ENCODE measurements at regions not wholly inside any gene's neighbourhood (a gene's known extent, or its start where the extent isn't known, plus 50 kb on each side); places are given as distances from the start of the nearest gene placed in this dataset.

- ATAC-seq (no peak), DNase-seq (no peak)
- intact Hi-C loops (cut with DNase I): no loop called here
- WGBS (ENCODE audit: insufficient coverage, low coverage, low lambda C conversion rate, missing lambda C conversion rate): 45% methylated on average over 3 of the region's 3 CpGs
- Histone ChIP-seq H3K36me3 (no peaks in the 10 kb centered on the region), H3K4me3 (no peak overlapping the region), H3K9me3 (no peaks in the 10 kb centered on the region), H3K27ac (no peak overlapping the region), H3K4me1 (no peaks in the 10 kb centered on the region), H3K27me3 (no peaks in the 10 kb centered on the region)
- TF ChIP-seq POLR2A (IDR thresholded peaks at IDR 0.05): no peak
- no peak for TF ChIP-seq CTCF (IDR thresholded peaks at IDR 0.05)
Measured at GRCh38 chr5:53219610-53220009, 110.1 kb upstream of the MOCS2 start.

- Histone ChIP-seq H3K27ac (no peak overlapping the region), H3K4me3 (no peak overlapping the region), H3K27me3 (no peaks in the 10 kb centered on the region), H3K36me3 (no peaks in the 10 kb centered on the region), H3K4me1 (no peaks in the 10 kb centered on the region), H3K9me3 (no peaks in the 10 kb centered on the region)
- intact Hi-C loops (cut with DNase I): no loop called here
- TF ChIP-seq POLR2A (IDR thresholded peaks at IDR 0.05) (no peak), CTCF (IDR thresholded peaks at IDR 0.05) (no peak)
- WGBS (ENCODE audit: insufficient coverage, low coverage, low lambda C conversion rate, missing lambda C conversion rate): 40% methylated on average over 2 of the region's 2 CpGs
- DNase-seq: no peak
- ATAC-seq: no peak
Measured at GRCh38 chr5:53233645-53234405, 124.3 kb upstream of the MOCS2 start.

GRCh38 chr5:53236683-53237082 is 127.1 kb upstream of the MOCS2 start:
- H3K27ac ChIP-seq: no peak overlapping the region
- no peak overlapping the region for H3K4me3 ChIP-seq
- DNase-seq (no peak), ATAC-seq (peak in 3 of 4 donors; percentile 34 to 83 (median 59))
- TF ChIP-seq CTCF (IDR thresholded peaks at IDR 0.05) (no peak), POLR2A (IDR thresholded peaks at IDR 0.05) (no peak)
- intact Hi-C loops (cut with DNase I): no loop called here
- no peaks in the 10 kb centered on the region for H3K9me3 ChIP-seq
- H3K4me1 ChIP-seq: no peaks in the 10 kb centered on the region
- 52% methylated on average over 3 of the region's 3 CpGs for WGBS (ENCODE audit: insufficient coverage, low coverage, low lambda C conversion rate, missing lambda C conversion rate)
- H3K36me3 ChIP-seq: no peaks in the 10 kb centered on the region
- no peaks in the 10 kb centered on the region for H3K27me3 ChIP-seq

- 69% methylated on average over 6 of the region's 6 CpGs for WGBS (ENCODE audit: insufficient coverage, low coverage, low lambda C conversion rate, missing lambda C conversion rate)
- intact Hi-C loops (cut with DNase I): no loop called here
- Histone ChIP-seq H3K4me1 (no peaks in the 10 kb centered on the region), H3K4me3 (no peak overlapping the region), H3K36me3 (no peaks in the 10 kb centered on the region), H3K27me3 (no peaks in the 10 kb centered on the region), H3K9me3 (no peaks in the 10 kb centered on the region), H3K27ac (no peak overlapping the region)
- no peak for TF ChIP-seq CTCF (IDR thresholded peaks at IDR 0.05)
- no peak for TF ChIP-seq POLR2A (IDR thresholded peaks at IDR 0.05)
- no peak for DNase-seq
- no peak for ATAC-seq
Measured at GRCh38 chr5:53237876-53238275, 128.3 kb upstream of the MOCS2 start.

All from right lobe of liver (tissue), 6 donors.